ENCODE measurements at regions not wholly inside any gene's neighbourhood (a gene's known extent, or its start where the extent isn't known, plus 50 kb on each side); places are given as distances from the start of the nearest gene placed in this dataset.

DNA sequence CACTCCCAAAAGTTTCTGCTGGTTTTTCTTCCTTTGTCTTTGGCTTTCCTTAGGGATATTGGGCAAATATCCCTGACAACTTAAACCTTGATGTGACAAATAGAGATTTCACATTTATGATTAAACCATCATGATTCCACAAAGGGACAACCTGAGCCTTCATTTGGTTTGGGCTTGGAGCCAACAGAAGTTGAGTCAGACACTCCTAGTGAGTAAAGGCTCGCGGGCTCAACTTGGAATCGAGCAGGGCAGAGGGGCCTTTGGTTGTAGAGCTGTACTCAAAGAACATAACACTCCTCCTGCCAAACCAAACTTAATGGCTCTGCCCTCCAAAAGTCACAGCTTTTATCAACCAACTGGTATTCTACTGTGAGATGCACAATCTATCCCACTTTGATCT is 290.2 kb upstream of the MAP3K1 start:
- Histone ChIP-seq H3K36me3 (no peaks in the 10 kb centered on the region), H3K4me1 (peaks cover 14% of the 10 kb centered on the region), H3K9me3 (no peaks in the 10 kb centered on the region), H3K4me3 (no peak overlapping the region), H3K27ac (no peak overlapping the region), H3K27me3 (no peaks in the 10 kb centered on the region)
- intact Hi-C loops (cut with DNase I) = no loop called here
- TF ChIP-seq CTCF (IDR thresholded peaks at IDR 0.05) = no peak
- ATAC-seq (no peak), DNase-seq (no peak)

- ATAC-seq (no peak), DNase-seq (no peak)
- H3K4me3 ChIP-seq = no peak overlapping the region
- peaks cover 11% of the 10 kb centered on the region for H3K4me1 ChIP-seq
- no peak overlapping the region for H3K27ac ChIP-seq
- H3K9me3 ChIP-seq = no peaks in the 10 kb centered on the region
- H3K36me3 ChIP-seq = no peaks in the 10 kb centered on the region
- TF ChIP-seq CTCF (IDR thresholded peaks at IDR 0.05) = no peak
- intact Hi-C loops (cut with DNase I) = no loop called here
- H3K27me3 ChIP-seq = no peaks in the 10 kb centered on the region
Measured at GRCh38 chr5:56523790-56524575, 290.9 kb upstream of the ANKRD55 start.

- DNase-seq = no peak
- Histone ChIP-seq H3K4me3 (no peak overlapping the region), H3K27ac (no peak overlapping the region), H3K27me3 (no peaks in the 10 kb centered on the region), H3K36me3 (no peaks in the 10 kb centered on the region), H3K9me3 (no peaks in the 10 kb centered on the region), H3K4me1 (peaks cover 11% of the 10 kb centered on the region)
- no peak for TF ChIP-seq CTCF (IDR thresholded peaks at IDR 0.05)
- peak; percentile 68 for ATAC-seq
- intact Hi-C loops (cut with DNase I) = no loop called here
Measured at GRCh38 chr5:56522960-56523359, 289.8 kb upstream of the ANKRD55 start.

GRCh38 chr5:56522169-56522568 is 289.0 kb upstream of the ANKRD55 start:
- no peak for ATAC-seq
- H3K4me1 ChIP-seq = peaks cover 11% of the 10 kb centered on the region
- no peak overlapping the region for H3K27ac ChIP-seq
- no peaks in the 10 kb centered on the region for H3K9me3 ChIP-seq
- DNase-seq = no peak
- intact Hi-C loops (cut with DNase I) = no loop called here
- no peaks in the 10 kb centered on the region for H3K36me3 ChIP-seq
- H3K4me3 ChIP-seq = no peak overlapping the region
- no peak for TF ChIP-seq CTCF (IDR thresholded peaks at IDR 0.05)
- H3K27me3 ChIP-seq = no peaks in the 10 kb centered on the region

- Histone ChIP-seq H3K9me3 (no peaks in the 10 kb centered on the region), H3K4me3 (no peak overlapping the region), H3K4me1 (peaks cover 11% of the 10 kb centered on the region), H3K36me3 (no peaks in the 10 kb centered on the region), H3K27me3 (no peaks in the 10 kb centered on the region), H3K27ac (no peak overlapping the region)
- TF ChIP-seq CTCF (IDR thresholded peaks at IDR 0.05) = no peak
- ATAC-seq = no peak
- intact Hi-C loops (cut with DNase I) = no loop called here
- DNase-seq = no peak
Measured at GRCh38 chr5:56520986-56521730, 288.0 kb upstream of the ANKRD55 start.

Measured in upper lobe of right lung (tissue), 1 donor.